GM12878 (cell line): ENCODE measurements at regions not wholly inside any gene's neighbourhood (a gene's known extent, or its start where the extent isn't known, plus 50 kb on each side); places are given as distances from the start of the nearest gene placed in this dataset.

Source experiments
- ATAC-seq: fragments of 200-7000 bp; cut with Tn5 transposase; 3 replicates; pipeline ENCODE4 v1.9.1; 2020; ENCODE audit warnings: mild to moderate bottlenecking, moderate library complexity
- BruUV-seq: library from RNA; stranded (reverse); fragments of 400-500 nt; replicated peaks from 2 replicates; lab custom pipeline; 2021; lab: Mats Ljungman, UMichigan
- CTCF ChIA-PET: fragments of 300-600 bp; sonication (Branson Sonifier 250); formaldehyde crosslinking; extraction: SDS; loops from one replicate; lab custom pipeline; 2021; ENCODE audit warnings: inconsistent platforms; lab: Yijun Ruan, JAX
- POLR2A ChIA-PET: fragments of 350-600 bp; formaldehyde crosslinking; extraction: SDS; loops from one replicate; lab custom pipeline; 2021; ENCODE audit warnings: inconsistent platforms; lab: Charles Lee
- RAD21 ChIA-PET: fragments of 300-600 bp; sonication (Branson Sonifier 250); formaldehyde crosslinking; loops from one replicate; lab custom pipeline; 2023; ENCODE audit warnings: antibody characterized with exemption; ENCODE audit not compliant: unreplicated experiment; lab: Charles Lee
- SMC1A ChIA-PET: fragments of 300-600 bp; sonication (Branson Sonifier 250); formaldehyde crosslinking; loops from one replicate; lab custom pipeline; 2023; ENCODE audit not compliant: unreplicated experiment, uncharacterized antibody; lab: Charles Lee
- DNase-seq: peaks from one replicate; pipeline ENCODE4 v3.0.0-alpha.2; 2011; ENCODE audit warnings: low read depth, low spot score
- FAIRE-seq: peaks from 3 replicates; lab custom pipeline; 2011; peaks lifted over from hg19 to GRCh38; lab: Jason Lieb, UNC
- H2AFZ ChIP-seq: 2 replicates; pipeline ENCODE4 v1.6.0; 2011; ENCODE audit warnings: low read depth, low read length, control low read depth; ENCODE audit not compliant: control insufficient read depth
- H3K27ac ChIP-seq: 2 replicates; pipeline ENCODE4 v1.5.1; 2011; ENCODE audit warnings: control low read depth; ENCODE audit not compliant: control insufficient read depth, insufficient read depth
- H3K27me3 ChIP-seq, 2 experiments: replicated peaks in 1 of 2; 2 replicates each; pipeline versions ENCODE4 v1.6.0 to v1.6.1; 2011; ENCODE audit warnings: low read length in 1 of 2; ENCODE audit not compliant: control insufficient read depth in 2 of 2, insufficient read depth in 2 of 2
- H3K36me3 ChIP-seq, 2 experiments: 2 replicates each; pipeline ENCODE4 v1.5.1; 2011; ENCODE audit warnings: low read length in 1 of 2; ENCODE audit not compliant: control insufficient read depth in 2 of 2, insufficient read depth in 2 of 2
- H3K4me1 ChIP-seq: 2 replicates; pipeline ENCODE4 v1.6.1; 2011; ENCODE audit warnings: mild to moderate bottlenecking, low read length, moderate library complexity, mixed read lengths; ENCODE audit not compliant: control insufficient read depth, insufficient read depth
- H3K4me2 ChIP-seq: 2 replicates; pipeline ENCODE4 v1.6.0; 2011; ENCODE audit warnings: control low read depth; ENCODE audit not compliant: control insufficient read depth, insufficient read depth
- H3K4me3 ChIP-seq: fragments of 200-600 bp; sonication (generic); 2 replicates; pipeline ENCODE4 v1.5.1; 2016
- H3K79me2 ChIP-seq: 2 replicates; pipeline ENCODE4 v1.6.0; 2011; ENCODE audit warnings: low read length; ENCODE audit not compliant: control insufficient read depth, insufficient read depth
- H3K9ac ChIP-seq: 2 replicates; pipeline ENCODE4 v1.8.0; 2011; ENCODE audit warnings: low read length, control low read depth, mixed read lengths; ENCODE audit not compliant: control insufficient read depth, insufficient read depth
- H3K9me3 ChIP-seq: replicated peaks from 3 replicates; pipeline ENCODE4 v1.5.1; 2011; ENCODE audit warnings: mild to moderate bottlenecking, low read length; ENCODE audit not compliant: control insufficient read depth, insufficient read depth
- H4K20me1 ChIP-seq: 2 replicates; pipeline ENCODE4 v1.6.0; 2011; ENCODE audit not compliant: control insufficient read depth, insufficient read depth
- BCL11A ChIP-seq: IDR thresholded peaks from 2 replicates; pipeline ENCODE4 v1.6.1; 2011; ENCODE audit warnings: low read depth, low read length
- CHD2 ChIP-seq: IDR thresholded peaks from 2 replicates; pipeline ENCODE4 v1.6.1; 2011; ENCODE audit warnings: low read depth, low read length, improper control_type of control experiment, borderline replicate concordance
- CREB1 ChIP-seq: IDR thresholded peaks from 2 replicates; pipeline ENCODE4 v1.6.1; 2012; ENCODE audit warnings: low read depth, mild to moderate bottlenecking, inconsistent platforms
- ETV6 ChIP-seq, 2 experiments: fragments of 450-650 bp in 1 of 2; IDR thresholded peaks in 1 of 2; conservative IDR thresholded peaks in 1 of 2; 2 replicates each; pipeline ENCODE4 v1.6.1; 2014; ENCODE audit warnings: antibody characterized with exemption in 1 of 2, borderline replicate concordance in 1 of 2, low read depth in 1 of 2, mild to moderate bottlenecking in 1 of 2, moderate library complexity in 1 of 2
- IRF4 ChIP-seq: IDR thresholded peaks from 2 replicates; pipeline ENCODE4 v1.6.1; 2011; ENCODE audit warnings: low read depth, low read length
- PAX5 ChIP-seq: IDR thresholded peaks from 2 replicates; pipeline ENCODE4 v1.6.1; 2011; ENCODE audit warnings: low read depth, low read length, borderline replicate concordance
- POLR2A ChIP-seq: IDR thresholded peaks from 2 replicates; pipeline ENCODE4 v1.6.1; 2011; ENCODE audit warnings: low read depth, mild to moderate bottlenecking, low read length
- SPI1 ChIP-seq: IDR thresholded peaks from 2 replicates; pipeline ENCODE4 v1.6.1; 2011; ENCODE audit warnings: low read depth, mild to moderate bottlenecking, low read length, moderate library complexity, borderline replicate concordance; ENCODE audit not compliant: insufficient read depth
- SREBF1 ChIP-seq: IDR thresholded peaks from 2 replicates; pipeline ENCODE4 v1.6.1; 2012; ENCODE audit warnings: mild to moderate bottlenecking, low read length
- TAF1 ChIP-seq: IDR thresholded peaks from 2 replicates; pipeline ENCODE4 v1.6.1; 2011; ENCODE audit warnings: mild to moderate bottlenecking, low read depth, low read length, borderline replicate concordance
- ZNF274 ChIP-seq: IDR thresholded peaks from one replicate; pipeline ENCODE4 v1.8.0; 2011; ENCODE audit not compliant: insufficient read length, insufficient read depth
- WGBS: methylation state at CpG from one replicate; pipeline ENCODE4 v1.1.6; 2016; ENCODE audit warnings: low lambda C conversion rate; ENCODE audit not compliant: insufficient replicate concordance, insufficient coverage; ENCODE audit errors: missing lambda C conversion rate; 5-methylcytosine and 5-hydroxymethylcytosine counted together
- in situ Hi-C: fragments of 300-500 bp; cut with MboI; formaldehyde crosslinking; loops from 9 replicates; pipeline ENCODE4 v1.14.3; 2018; ENCODE audit warnings: mixed read lengths
- intact Hi-C: fragments of 100-400 bp; cut with micrococcal nuclease; formaldehyde crosslinking; loops from one replicate; pipeline ENCODE4 v1.14.2; 2022; ENCODE audit not compliant: unreplicated experiment
- TF ChIP-seq, protein P1 (sequence below): fragments of 450-650 bp; IDR thresholded peaks from 2 replicates; pipeline ENCODE4 v1.6.1; 2017; ENCODE audit warnings: low read depth, mild to moderate bottlenecking, moderate library complexity
- TF ChIP-seq, protein P2 (sequence below): fragments of 150-350 bp; IDR thresholded peaks from 2 replicates; pipeline ENCODE4 v1.6.1; 2014; ENCODE audit warnings: mild to moderate bottlenecking, low read depth, low read length

DNA sequence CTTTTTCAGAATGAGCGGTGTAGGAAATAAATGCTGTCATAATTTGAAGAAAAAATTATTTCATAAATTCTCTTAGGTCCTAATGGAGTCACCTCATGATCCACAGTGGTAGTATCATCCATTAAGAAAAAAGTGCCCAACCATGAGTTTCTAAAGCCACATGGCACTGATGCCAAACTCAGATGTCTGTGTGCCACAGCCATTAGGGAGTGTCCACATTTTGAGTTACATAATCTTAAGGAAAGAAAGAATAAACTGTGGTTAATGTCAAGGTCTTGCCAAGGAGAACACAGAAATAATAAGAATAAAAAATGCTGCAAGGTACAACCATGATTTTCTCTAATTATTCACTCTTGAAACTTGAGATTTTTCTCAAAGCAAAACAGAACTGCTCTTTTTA is 1101.8 kb downstream of the SORCS3 start:
- in situ Hi-C loops (no loop called here), intact Hi-C loops (no loop called here)
- no peaks in the 10 kb centered on the region for H4K20me1 ChIP-seq
- no peak overlapping the region for H3K4me3 ChIP-seq
- SMC1A ChIA-PET = no interaction called here
- no peak overlapping the region for H3K27ac ChIP-seq
- H3K27me3 ChIP-seq = no peaks in the 10 kb centered on the region
- ATAC-seq = no peak
- no peaks in the 10 kb centered on the region for H3K36me3 ChIP-seq
- POLR2A ChIA-PET = no interaction called here
- no peak overlapping the region for H3K9ac ChIP-seq
- H3K79me2 ChIP-seq = no peaks in the 10 kb centered on the region
- 83% methylated on average over 1 of the region's 1 CpG for WGBS
- CTCF ChIA-PET = interaction anchor here (0.6 kb wide), 1 partner anchor 50 kb away, joined by 3 read pairs; no protein-coding TSS in a partner anchor
- H3K4me1 ChIP-seq = no peaks in the 10 kb centered on the region
- no peak overlapping the region for H3K4me2 ChIP-seq
- RAD21 ChIA-PET = no interaction called here
- TF ChIP-seq CHD2 (no peak), BCL11A (no peak), POLR2A (no peak), ETV6 (conservative IDR thresholded peaks at IDR 0.05 in 1 of 2, IDR thresholded peaks at IDR 0.05 in 1 of 2; ENCODE audit: borderline replicate concordance in 1 of 2, low read depth in 1 of 2) (no peak), CREB1 (no peak), TAF1 (no peak)
- no peak for DNase-seq
- H2AFZ ChIP-seq = no peak overlapping the region
- no peaks in the 10 kb centered on the region for H3K9me3 ChIP-seq
- no TSS peak for BruUV-seq
- FAIRE-seq = no peak

DNA sequence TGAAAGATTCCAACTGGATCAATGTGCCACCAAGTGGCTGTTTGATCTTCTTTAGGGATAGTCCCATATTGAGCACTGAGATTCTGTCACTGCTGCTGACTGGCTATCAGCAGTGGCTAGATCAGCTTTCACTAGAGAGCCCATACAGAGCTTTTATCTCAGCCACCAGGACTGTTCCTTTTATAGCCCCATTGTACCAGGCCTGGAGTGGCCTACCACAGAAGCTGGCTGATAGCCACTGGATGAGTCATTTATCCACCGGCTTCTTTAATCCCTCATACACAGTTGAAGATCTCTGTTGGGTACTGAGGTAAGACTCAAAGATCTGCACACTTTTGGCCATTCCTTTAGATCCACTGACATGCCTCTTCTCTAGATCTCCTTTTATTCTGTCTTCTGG is 1101.1 kb downstream of the SORCS3 start:
- in situ Hi-C loops (no loop called here), intact Hi-C loops (no loop called here)
- Histone ChIP-seq H4K20me1 (no peaks in the 10 kb centered on the region), H3K9me3 (no peaks in the 10 kb centered on the region), H3K4me3 (no peak overlapping the region), H3K79me2 (no peaks in the 10 kb centered on the region), H3K27me3 (no peaks in the 10 kb centered on the region), H3K36me3 (no peaks in the 10 kb centered on the region), H3K9ac (no peak overlapping the region), H3K27ac (no peak overlapping the region), H3K4me2 (no peak overlapping the region), H3K4me1 (no peaks in the 10 kb centered on the region), H2AFZ (no peak overlapping the region)
- TF ChIP-seq, protein P1, sequence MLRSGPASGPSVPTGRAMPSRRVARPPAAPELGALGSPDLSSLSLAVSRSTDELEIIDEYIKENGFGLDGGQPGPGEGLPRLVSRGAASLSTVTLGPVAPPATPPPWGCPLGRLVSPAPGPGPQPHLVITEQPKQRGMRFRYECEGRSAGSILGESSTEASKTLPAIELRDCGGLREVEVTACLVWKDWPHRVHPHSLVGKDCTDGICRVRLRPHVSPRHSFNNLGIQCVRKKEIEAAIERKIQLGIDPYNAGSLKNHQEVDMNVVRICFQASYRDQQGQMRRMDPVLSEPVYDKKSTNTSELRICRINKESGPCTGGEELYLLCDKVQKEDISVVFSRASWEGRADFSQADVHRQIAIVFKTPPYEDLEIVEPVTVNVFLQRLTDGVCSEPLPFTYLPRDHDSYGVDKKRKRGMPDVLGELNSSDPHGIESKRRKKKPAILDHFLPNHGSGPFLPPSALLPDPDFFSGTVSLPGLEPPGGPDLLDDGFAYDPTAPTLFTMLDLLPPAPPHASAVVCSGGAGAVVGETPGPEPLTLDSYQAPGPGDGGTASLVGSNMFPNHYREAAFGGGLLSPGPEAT = no peak
- TF ChIP-seq PAX5 (no peak), SREBF1 (no peak), ZNF274 (no peak), IRF4 (no peak), SPI1 (no peak)
- TF ChIP-seq, protein P2, sequence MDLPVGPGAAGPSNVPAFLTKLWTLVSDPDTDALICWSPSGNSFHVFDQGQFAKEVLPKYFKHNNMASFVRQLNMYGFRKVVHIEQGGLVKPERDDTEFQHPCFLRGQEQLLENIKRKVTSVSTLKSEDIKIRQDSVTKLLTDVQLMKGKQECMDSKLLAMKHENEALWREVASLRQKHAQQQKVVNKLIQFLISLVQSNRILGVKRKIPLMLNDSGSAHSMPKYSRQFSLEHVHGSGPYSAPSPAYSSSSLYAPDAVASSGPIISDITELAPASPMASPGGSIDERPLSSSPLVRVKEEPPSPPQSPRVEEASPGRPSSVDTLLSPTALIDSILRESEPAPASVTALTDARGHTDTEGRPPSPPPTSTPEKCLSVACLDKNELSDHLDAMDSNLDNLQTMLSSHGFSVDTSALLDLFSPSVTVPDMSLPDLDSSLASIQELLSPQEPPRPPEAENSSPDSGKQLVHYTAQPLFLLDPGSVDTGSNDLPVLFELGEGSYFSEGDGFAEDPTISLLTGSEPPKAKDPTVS = no peak
- ChIA-PET RAD21 (no interaction called here), POLR2A (no interaction called here), SMC1A (no interaction called here), CTCF (interaction anchor here (0.6 kb wide), 1 partner anchor 50 kb away, joined by 3 read pairs; no protein-coding TSS in a partner anchor)
- no TSS peak for BruUV-seq
- 30% methylated on average over 1 of the region's 1 CpG for WGBS
- FAIRE-seq (no peak), DNase-seq (no peak), ATAC-seq (no peak)
